ENCODE measurements at regions not wholly inside any gene's neighbourhood (a gene's known extent, or its start where the extent isn't known, plus 50 kb on each side); places are given as distances from the start of the nearest gene placed in this dataset.
"Not testable (repeated sequence)": the region's sequence is repeated elsewhere in the genome, so short reads cannot be mapped to it uniquely, and the experiment has no call there.

GRCh38 chr2:35125278-35125677 is 1230.3 kb upstream of the CRIM1 start:
- no peak for DNase-seq (ENCODE audit: low read depth)

- no peak for DNase-seq (ENCODE audit: low read depth)
Observed at GRCh38 chr2:35116151-35116550, 1239.4 kb upstream of the CRIM1 start.

GRCh38 chr2:35114765-35115164 is 1240.8 kb upstream of the CRIM1 start:
- DNase-seq (ENCODE audit: low read depth): no peak

DNA sequence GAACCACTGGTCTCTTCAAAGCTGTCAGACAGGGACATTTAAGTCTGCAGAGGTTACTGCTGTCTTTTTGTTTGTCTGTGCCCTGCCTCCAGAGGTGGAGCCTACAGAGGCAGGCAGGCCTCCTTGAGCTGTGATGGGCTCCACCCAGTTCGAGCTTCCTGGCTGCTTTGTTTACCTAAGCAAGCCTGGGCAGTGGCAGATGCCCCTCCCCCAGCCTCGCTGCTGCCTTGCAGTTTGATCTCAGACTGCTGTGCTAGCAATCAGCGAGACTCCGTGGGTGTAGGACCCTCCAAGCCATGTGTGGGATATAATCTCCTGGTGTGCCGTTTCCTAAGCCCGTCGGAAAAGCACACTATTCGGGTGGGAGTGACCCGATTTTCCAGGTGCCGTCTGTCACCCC is 1243.2 kb upstream of the CRIM1 start:
- DNase-seq (ENCODE audit: low read depth): not testable (repeated sequence)

- no peak for DNase-seq (ENCODE audit: low read depth)
Observed at GRCh38 chr2:35104309-35104708, 1251.3 kb upstream of the CRIM1 start.

- DNase-seq (ENCODE audit: low read depth): no peak
Observed at GRCh38 chr2:35099342-35099741, 1256.2 kb upstream of the CRIM1 start.

DNA sequence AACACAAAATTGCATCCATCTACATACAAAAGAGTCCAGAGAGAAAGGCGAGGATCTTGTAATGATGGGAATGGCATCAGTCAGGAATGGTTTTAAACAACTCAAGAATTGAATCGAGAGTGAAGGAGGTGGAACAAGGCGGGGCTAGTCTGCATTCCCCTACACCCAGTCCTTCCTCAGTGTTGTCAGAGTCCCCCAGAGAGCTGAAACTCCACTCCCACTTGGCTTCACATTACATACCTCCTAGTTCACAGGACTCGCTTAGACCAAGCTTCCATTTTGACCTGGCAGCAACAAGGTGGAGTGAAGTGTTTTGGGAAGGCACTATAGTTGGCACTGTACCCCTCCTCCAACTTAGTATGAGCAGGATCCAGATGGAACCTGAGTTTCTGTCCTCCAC is 1273.5 kb upstream of the CRIM1 start:
- DNase-seq (ENCODE audit: low read depth): no peak

- no peak for DNase-seq (ENCODE audit: low read depth)
Observed at GRCh38 chr2:35081622-35082015, 1274.0 kb upstream of the CRIM1 start.

GRCh38 chr2:35081001-35081621 is 1274.5 kb upstream of the CRIM1 start:
- no peak for DNase-seq (ENCODE audit: low read depth)

DNA sequence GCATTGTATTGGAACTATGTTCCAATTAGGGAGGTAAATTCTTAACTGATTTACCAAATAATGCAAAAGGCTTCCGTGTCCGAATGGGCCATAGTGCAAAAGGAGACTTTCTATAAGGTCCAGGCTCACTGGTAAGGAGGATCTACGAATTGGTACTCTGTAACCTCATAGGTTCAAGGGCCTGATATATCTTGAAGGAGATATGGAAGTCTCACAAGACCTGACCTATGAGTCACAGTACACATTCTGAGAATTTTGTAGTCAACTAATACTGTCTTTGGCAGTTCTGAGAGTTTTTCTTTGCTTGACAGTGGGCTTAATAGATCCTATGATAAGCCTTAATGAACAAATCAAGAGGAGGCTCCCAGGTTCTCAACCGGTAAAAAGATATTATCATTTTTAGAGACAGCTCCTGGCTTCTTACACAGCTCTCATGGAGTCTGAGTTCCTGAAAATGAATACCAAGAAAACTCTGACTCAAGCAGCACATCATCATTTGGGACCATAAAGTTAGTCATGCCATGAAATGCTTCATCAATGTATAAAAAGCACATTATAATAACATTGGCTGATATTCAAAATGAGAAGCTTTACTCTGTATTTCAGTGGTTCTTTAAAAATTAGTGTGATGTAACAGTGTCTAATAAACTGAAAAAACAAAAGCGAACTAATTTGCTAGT is 1275.2 kb upstream of the CRIM1 start:
- no peak for DNase-seq (ENCODE audit: low read depth)

DNA sequence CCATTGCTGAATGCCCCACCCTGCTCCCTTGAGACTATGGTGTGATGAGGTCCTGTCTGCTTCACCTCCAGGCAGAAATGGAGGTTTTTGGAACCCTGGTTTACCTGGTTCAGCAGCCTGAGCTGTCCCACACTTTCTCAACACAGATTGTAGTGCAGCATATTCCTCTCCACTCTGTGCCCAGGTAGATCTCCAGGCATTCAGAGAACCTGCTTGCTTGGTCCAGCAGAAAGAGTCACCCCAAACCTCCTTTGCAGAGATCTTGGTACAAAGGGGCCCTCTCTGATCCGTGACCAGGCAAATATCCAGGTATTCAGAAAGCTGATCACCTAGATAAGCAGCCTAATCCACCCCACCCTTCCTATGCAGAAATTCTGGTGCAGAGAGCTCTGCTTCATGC is 1288.2 kb upstream of the CRIM1 start:
- DNase-seq (ENCODE audit: low read depth): no peak

DNA sequence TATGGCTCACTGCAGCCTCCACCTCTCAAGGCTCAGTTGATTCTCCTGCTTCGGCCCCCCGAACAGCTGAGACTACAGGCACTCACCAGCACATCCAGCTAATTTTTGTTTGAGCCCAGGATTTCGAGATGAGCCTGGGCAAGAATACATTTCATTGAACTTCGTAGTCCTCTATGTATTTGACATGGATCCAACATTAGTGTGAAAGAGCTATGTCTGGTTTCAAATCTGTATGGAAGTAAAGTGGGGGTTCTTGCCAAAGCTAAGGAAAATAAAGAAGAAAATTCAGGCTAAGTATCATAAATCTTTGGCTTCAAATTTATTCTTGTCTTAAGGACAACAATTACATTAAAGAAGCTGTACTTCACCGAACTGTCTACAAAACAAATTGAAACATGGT is 1291.7 kb upstream of the CRIM1 start:
- no peak for DNase-seq (ENCODE audit: low read depth)

GRCh38 chr2:35035883-35036282 is 1319.7 kb upstream of the CRIM1 start:
- DNase-seq (ENCODE audit: low read depth): no peak

GRCh38 chr2:35033748-35034147 is 1321.8 kb upstream of the CRIM1 start:
- no peak for DNase-seq (ENCODE audit: low read depth)

DNA sequence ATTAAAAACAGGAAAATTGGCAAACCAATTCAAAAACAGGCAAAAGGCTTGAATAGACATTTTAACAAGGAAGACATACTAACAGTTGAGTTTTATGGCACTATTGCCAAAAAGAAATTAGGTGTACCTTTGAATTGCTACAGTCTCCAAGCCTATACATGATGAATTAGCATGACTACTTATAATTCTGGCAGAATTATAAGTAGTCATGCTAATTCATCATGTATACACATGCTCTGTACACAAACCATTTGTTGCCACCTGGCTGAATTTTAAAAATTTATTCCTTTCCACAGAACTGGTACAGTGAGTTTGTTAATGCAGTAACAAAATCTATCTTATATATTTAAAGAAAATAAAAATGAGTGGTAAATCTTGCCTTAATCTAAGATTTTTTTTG is 1332.0 kb upstream of the CRIM1 start:
- DNase-seq (ENCODE audit: low read depth): no peak

GRCh38 chr2:35000453-35000852 is 1355.1 kb upstream of the CRIM1 start:
- no peak for DNase-seq (ENCODE audit: low read depth)

DNA sequence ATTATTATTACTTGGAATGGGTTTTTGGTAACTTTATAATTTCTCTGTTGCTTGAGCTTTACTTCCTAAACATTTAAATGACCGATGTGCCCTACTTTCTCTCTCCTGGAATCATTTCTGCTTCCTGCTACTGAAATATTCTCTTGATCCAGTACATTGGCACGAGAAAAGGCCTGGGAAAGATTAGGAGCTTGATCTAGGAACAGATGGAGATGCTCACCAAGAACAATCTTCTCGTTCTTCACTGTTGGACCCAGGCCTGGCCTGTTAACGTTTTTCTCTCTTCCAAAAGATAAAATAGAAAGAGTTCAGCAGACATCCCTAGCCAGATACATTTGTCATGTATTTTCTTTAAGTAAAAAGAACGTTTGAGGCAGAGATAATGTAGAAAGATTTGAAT is 1356.8 kb upstream of the CRIM1 start:
- no peak for DNase-seq (ENCODE audit: low read depth)

DNA sequence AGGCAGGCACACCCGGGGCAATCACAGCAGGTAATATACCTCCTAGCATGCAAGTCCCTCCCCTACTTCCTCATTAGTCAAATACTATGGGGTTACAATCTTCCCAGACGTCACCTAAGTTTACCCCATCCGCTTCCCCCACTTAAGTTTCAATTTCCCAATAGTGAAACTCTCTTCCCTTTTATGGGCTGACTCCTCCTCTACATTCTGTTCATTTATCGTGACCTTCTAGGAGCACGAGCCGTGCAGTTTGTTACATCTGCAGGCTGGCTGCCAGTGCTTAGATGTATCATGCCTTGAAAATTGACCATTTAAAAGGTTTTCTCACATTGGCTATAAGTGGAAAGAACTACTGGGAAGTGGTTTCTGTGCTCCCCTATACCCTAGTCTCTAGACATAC is 1357.8 kb upstream of the CRIM1 start:
- no peak for DNase-seq (ENCODE audit: low read depth)

DNA sequence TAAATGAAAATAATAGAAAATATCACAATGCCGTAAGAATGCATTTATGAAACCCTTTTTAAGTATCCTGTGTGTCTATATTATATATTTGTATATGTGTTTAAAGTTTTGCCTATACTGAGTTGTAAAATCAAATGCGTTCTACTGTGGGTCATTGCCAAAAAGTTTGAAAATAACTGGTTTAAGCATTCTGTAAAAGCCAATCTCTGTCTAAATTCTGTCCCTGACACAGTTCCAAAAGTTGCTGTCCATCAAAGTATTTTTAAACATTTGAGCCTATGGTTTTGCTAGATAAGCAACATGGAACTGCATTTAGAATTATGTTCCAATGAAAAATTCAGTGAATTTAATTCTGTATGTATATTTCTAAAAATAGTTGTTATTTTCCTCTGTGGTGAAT is 1360.4 kb upstream of the CRIM1 start:
- no peak for DNase-seq (ENCODE audit: low read depth)

DNA sequence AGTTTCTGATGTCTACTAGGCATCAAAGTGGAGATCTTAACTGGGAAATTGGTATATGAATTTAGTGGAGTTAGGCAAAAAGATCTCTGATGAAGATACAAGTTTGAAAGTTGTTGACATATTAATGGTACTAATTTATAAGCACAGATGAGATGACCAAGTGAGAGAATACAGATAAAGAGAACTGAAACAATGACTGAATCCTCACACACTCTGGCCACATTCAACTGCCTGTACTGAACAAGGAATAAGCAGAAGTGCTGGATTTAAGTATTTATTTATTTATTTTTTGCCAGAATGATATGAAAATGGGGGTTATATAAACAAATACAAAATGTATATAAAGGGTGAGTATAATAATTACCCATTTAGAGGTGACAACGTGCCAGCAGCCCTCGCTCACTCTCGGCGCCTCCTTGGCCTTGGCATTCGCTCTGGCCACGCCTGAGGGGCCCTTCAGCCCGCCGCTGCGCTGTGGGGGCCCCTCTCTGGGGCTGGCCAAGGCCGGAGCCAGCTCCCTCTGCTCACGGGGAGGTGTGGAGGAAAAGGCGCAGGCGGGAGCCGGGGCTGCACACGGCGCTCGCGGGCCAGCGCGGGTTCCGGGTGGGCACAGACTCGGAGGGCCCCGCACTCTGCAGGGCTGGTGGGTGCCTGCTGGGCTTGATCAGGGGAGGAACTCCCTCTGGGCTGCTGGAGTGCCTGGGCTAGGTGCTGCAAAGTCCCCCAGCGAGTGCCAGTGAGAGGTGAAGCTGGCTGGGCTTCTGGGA is 1363.9 kb upstream of the CRIM1 start:
- DNase-seq (ENCODE audit: low read depth): no peak

- DNase-seq (ENCODE audit: low read depth): no peak
Observed at GRCh38 chr2:34985474-34985873, 1370.1 kb upstream of the CRIM1 start.

GRCh38 chr2:34980689-34981088 is 1374.9 kb upstream of the CRIM1 start:
- DNase-seq (ENCODE audit: low read depth): no peak

- DNase-seq (ENCODE audit: low read depth): no peak
Observed at GRCh38 chr2:34979148-34979547, 1376.4 kb upstream of the CRIM1 start.

Measured in activated T-helper 9 cell treated with anti-CD3 and anti-CD28 coated beads, Interleukin-2, amount 50 U/mL, for 16 hours (primary cell).